ENCODE measurements at regions not wholly inside any gene's neighbourhood (a gene's known extent, or its start where the extent isn't known, plus 50 kb on each side); places are given as distances from the start of the nearest gene placed in this dataset.

- Histone ChIP-seq H3K27ac (ENCODE audit: low read depth, low read length) (no peak overlapping the region), H3K27me3 (ENCODE audit: control insufficient read depth, low read length) (no peaks in the 10 kb centered on the region), H3K36me3 (ENCODE audit: control insufficient read depth, low read length) (no peaks in the 10 kb centered on the region), H3K4me1 (ENCODE audit: control insufficient read depth, low read length) (no peaks in the 10 kb centered on the region), H3F3A (ENCODE audit: control insufficient read depth, insufficient read depth) (no peaks in the 10 kb centered on the region), H3K4me2 (ENCODE audit: low read length) (no peak overlapping the region), H3K9me2 (replicated peaks; ENCODE audit: control insufficient read depth, low read length) (no peaks in the 10 kb centered on the region), H3K4me3 (ENCODE audit: low read length) (no peak overlapping the region), H3K79me2 (ENCODE audit: control insufficient read depth, low read length) (no peaks in the 10 kb centered on the region), H3K9me3 (ENCODE audit: control insufficient read depth, insufficient read depth, low read length) (no peaks in the 10 kb centered on the region), H4K20me1 (ENCODE audit: control insufficient read depth, insufficient read depth, low read depth, low read length) (no peaks in the 10 kb centered on the region)
- TF ChIP-seq EZH2phosphoT487 (IDR thresholded peaks at IDR 0.05; ENCODE audit: borderline replicate concordance, low read length): no peak
These were observed 301.0 kb upstream of the KLHL29 start for GRCh38 chr2:23083966-23084365.

GRCh38 chr2:23091019-23091418 is 294.0 kb upstream of the KLHL29 start:
- H3K4me3 ChIP-seq (ENCODE audit: low read length): no peak overlapping the region
- no peaks in the 10 kb centered on the region for H3F3A ChIP-seq (ENCODE audit: control insufficient read depth, insufficient read depth)
- H4K20me1 ChIP-seq (ENCODE audit: control insufficient read depth, insufficient read depth, low read depth, low read length): no peaks in the 10 kb centered on the region
- TF ChIP-seq CTCF (IDR thresholded peaks at IDR 0.05; ENCODE audit: low read depth, low read length, poor library complexity, severe bottlenecking) (no peak), EZH2phosphoT487 (IDR thresholded peaks at IDR 0.05; ENCODE audit: borderline replicate concordance, low read length) (no peak)
- H3K36me3 ChIP-seq (ENCODE audit: control insufficient read depth, low read length): no peaks in the 10 kb centered on the region
- H3K9me3 ChIP-seq (ENCODE audit: control insufficient read depth, insufficient read depth, low read length): no peaks in the 10 kb centered on the region
- H3K27me3 ChIP-seq (ENCODE audit: control insufficient read depth, low read length): no peaks in the 10 kb centered on the region
- no peaks in the 10 kb centered on the region for H3K79me2 ChIP-seq (ENCODE audit: control insufficient read depth, low read length)
- no peaks in the 10 kb centered on the region for H3K4me1 ChIP-seq (ENCODE audit: control insufficient read depth, low read length)
- no peak overlapping the region for H3K27ac ChIP-seq (ENCODE audit: low read depth, low read length)
- H3K4me2 ChIP-seq (ENCODE audit: low read length): no peak overlapping the region
- H3K9me2 ChIP-seq (replicated peaks; ENCODE audit: control insufficient read depth, low read length): no peaks in the 10 kb centered on the region

GRCh38 chr2:23091900-23092299 is 293.1 kb upstream of the KLHL29 start:
- no peaks in the 10 kb centered on the region for H3K9me3 ChIP-seq (ENCODE audit: control insufficient read depth, insufficient read depth, low read length)
- TF ChIP-seq CTCF (IDR thresholded peaks at IDR 0.05; ENCODE audit: low read depth, low read length, poor library complexity, severe bottlenecking) (no peak), EZH2phosphoT487 (IDR thresholded peaks at IDR 0.05; ENCODE audit: borderline replicate concordance, low read length) (no peak)
- H3K27me3 ChIP-seq (ENCODE audit: control insufficient read depth, low read length): no peaks in the 10 kb centered on the region
- no peak overlapping the region for H3K27ac ChIP-seq (ENCODE audit: low read depth, low read length)
- H4K20me1 ChIP-seq (ENCODE audit: control insufficient read depth, insufficient read depth, low read depth, low read length): no peaks in the 10 kb centered on the region
- no peaks in the 10 kb centered on the region for H3K9me2 ChIP-seq (replicated peaks; ENCODE audit: control insufficient read depth, low read length)
- no peaks in the 10 kb centered on the region for H3K79me2 ChIP-seq (ENCODE audit: control insufficient read depth, low read length)
- no peak overlapping the region for H3K4me2 ChIP-seq (ENCODE audit: low read length)
- H3K36me3 ChIP-seq (ENCODE audit: control insufficient read depth, low read length): no peaks in the 10 kb centered on the region
- no peaks in the 10 kb centered on the region for H3F3A ChIP-seq (ENCODE audit: control insufficient read depth, insufficient read depth)
- H3K4me3 ChIP-seq (ENCODE audit: low read length): no peak overlapping the region
- H3K4me1 ChIP-seq (ENCODE audit: control insufficient read depth, low read length): no peaks in the 10 kb centered on the region

GRCh38 chr2:23092831-23093230 is 292.1 kb upstream of the KLHL29 start:
- no peaks in the 10 kb centered on the region for H4K20me1 ChIP-seq (ENCODE audit: control insufficient read depth, insufficient read depth, low read depth, low read length)
- TF ChIP-seq EZH2phosphoT487 (IDR thresholded peaks at IDR 0.05; ENCODE audit: borderline replicate concordance, low read length): no peak
- TF ChIP-seq CTCF (IDR thresholded peaks at IDR 0.05; ENCODE audit: low read depth, low read length, poor library complexity, severe bottlenecking): no peak
- no peaks in the 10 kb centered on the region for H3K4me1 ChIP-seq (ENCODE audit: control insufficient read depth, low read length)
- no peak overlapping the region for H3K4me3 ChIP-seq (ENCODE audit: low read length)
- H3K27ac ChIP-seq (ENCODE audit: low read depth, low read length): no peak overlapping the region
- H3K9me2 ChIP-seq (replicated peaks; ENCODE audit: control insufficient read depth, low read length): no peaks in the 10 kb centered on the region
- no peaks in the 10 kb centered on the region for H3F3A ChIP-seq (ENCODE audit: control insufficient read depth, insufficient read depth)
- no peaks in the 10 kb centered on the region for H3K27me3 ChIP-seq (ENCODE audit: control insufficient read depth, low read length)
- H3K4me2 ChIP-seq (ENCODE audit: low read length): no peak overlapping the region
- no peaks in the 10 kb centered on the region for H3K36me3 ChIP-seq (ENCODE audit: control insufficient read depth, low read length)
- H3K79me2 ChIP-seq (ENCODE audit: control insufficient read depth, low read length): no peaks in the 10 kb centered on the region
- no peaks in the 10 kb centered on the region for H3K9me3 ChIP-seq (ENCODE audit: control insufficient read depth, insufficient read depth, low read length)
